ENCODE measurements at regions not wholly inside any gene's neighbourhood (a gene's known extent, or its start where the extent isn't known, plus 50 kb on each side); places are given as distances from the start of the nearest gene placed in this dataset.
"Not testable (repeated sequence)": the region's sequence is repeated elsewhere in the genome, so short reads cannot be mapped to it uniquely, and the experiment has no call there.

DNA sequence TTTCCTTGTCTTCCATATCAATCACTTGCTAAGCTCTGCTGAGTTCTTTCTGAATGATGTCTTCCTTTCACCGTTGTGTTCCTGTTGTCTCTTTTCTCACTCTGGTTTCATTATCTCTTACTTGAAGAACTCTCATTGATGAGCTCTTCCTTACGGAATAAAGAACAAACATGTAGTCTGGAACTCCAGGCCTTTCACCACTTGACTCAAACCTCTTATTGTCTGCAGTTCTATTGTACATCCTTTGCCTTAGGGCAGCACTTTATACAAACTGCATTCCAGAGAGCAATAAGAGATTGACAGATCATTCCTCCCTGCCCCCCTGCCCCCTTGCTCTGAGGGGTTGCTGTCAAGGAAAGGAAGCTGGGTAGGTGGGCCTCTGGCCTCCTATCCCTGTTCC is 517.4 kb downstream of the TMEM135 start:
- H3K4me3 ChIP-seq (ENCODE audit: low read depth, low read length): no peak overlapping the region
- TF ChIP-seq, protein P1, sequence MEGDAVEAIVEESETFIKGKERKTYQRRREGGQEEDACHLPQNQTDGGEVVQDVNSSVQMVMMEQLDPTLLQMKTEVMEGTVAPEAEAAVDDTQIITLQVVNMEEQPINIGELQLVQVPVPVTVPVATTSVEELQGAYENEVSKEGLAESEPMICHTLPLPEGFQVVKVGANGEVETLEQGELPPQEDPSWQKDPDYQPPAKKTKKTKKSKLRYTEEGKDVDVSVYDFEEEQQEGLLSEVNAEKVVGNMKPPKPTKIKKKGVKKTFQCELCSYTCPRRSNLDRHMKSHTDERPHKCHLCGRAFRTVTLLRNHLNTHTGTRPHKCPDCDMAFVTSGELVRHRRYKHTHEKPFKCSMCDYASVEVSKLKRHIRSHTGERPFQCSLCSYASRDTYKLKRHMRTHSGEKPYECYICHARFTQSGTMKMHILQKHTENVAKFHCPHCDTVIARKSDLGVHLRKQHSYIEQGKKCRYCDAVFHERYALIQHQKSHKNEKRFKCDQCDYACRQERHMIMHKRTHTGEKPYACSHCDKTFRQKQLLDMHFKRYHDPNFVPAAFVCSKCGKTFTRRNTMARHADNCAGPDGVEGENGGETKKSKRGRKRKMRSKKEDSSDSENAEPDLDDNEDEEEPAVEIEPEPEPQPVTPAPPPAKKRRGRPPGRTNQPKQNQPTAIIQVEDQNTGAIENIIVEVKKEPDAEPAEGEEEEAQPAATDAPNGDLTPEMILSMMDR (IDR thresholded peaks at IDR 0.05; ENCODE audit: low read depth, low read length, missing control alignments): no peak
- DNase-seq (ENCODE audit: low read depth): no peak

DNA sequence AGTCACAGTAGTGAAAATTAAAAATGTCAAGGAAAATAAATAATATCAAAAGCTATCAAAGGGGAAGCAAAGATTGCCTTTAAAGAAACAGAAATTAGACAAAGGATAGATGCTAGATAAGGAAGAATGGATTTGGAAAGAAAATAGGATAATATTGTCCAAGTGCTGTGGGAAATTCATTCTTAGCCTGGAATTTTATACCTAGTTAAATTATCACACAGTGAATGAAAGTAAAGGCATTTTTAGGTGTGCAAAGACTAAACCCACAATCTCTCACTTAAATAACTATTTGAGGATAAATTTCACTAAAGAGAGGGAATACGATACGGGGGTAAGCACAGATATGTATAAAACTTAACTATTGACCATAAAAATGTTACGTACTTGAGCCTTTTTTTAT is 511.1 kb downstream of the TMEM135 start:
- no peak overlapping the region for H3K4me3 ChIP-seq (ENCODE audit: low read depth, low read length)
- no peak for DNase-seq (ENCODE audit: low read depth)
- TF ChIP-seq, protein P1 (IDR thresholded peaks at IDR 0.05; ENCODE audit: low read depth, low read length, missing control alignments): no peak

DNA sequence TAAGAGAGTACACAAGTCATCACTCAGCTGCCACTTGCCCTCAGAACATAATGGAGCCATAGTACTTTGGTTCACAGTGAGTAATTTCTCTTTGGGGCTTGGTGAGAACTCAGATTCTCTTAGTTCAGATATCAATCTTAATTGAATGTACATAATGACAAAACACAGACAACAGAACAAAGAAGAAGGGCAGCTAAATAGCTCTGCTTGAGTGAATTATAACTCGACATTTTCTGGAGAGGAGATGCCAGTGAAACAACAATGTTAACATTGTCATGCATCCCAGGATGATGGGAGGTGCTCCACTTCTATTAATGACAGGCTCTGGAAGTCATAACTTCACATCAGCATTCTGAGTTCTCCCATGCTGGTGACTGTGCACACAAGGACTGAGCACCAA is 508.1 kb downstream of the TMEM135 start:
- no peak overlapping the region for H3K4me3 ChIP-seq (ENCODE audit: low read depth, low read length)
- no peak for DNase-seq (ENCODE audit: low read depth)
- TF ChIP-seq, protein P1 (IDR thresholded peaks at IDR 0.05; ENCODE audit: low read depth, low read length, missing control alignments): no peak

DNA sequence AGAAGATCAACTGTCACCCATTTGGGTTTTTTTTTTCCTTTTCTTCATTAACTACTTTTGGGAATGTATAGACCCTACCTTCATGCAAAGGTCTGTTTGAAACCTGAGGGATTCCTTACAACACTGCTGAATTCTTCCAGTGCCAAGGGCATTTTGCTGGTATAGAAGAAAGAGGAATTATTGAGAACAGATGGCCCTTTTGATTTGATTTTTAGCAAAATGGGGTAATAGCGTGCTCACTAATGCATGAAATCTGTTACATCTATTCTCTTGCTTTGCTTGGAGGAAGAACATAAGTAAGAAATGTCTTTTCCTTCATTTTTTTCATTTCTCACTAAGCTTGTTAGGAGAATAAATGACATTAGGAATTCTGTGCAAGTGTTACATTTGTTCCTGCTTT is 501.9 kb downstream of the TMEM135 start:
- TF ChIP-seq, protein P1 (IDR thresholded peaks at IDR 0.05; ENCODE audit: low read depth, low read length, missing control alignments): no peak
- H3K4me3 ChIP-seq (ENCODE audit: low read depth, low read length): no peak overlapping the region
- DNase-seq (ENCODE audit: low read depth): no peak

DNA sequence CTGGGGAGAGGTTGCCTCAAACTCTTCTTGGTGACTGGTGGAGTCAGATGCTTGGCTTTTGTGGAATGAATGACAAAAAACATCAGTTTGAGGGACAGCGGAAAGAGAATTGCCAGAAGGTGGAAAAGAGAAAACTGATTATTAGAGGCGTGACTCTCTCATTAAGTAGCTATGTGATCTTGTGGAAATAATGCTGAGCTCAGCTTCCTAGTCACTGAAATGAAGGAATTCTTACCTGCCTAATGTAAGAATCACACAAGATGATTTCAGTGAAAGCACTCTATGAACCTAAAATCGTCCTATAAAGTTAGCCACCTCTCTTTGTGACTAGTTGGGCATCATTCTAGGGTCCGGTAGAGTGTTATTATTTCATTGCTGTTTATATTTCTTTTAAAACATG is 498.8 kb downstream of the TMEM135 start:
- no peak overlapping the region for H3K4me3 ChIP-seq (ENCODE audit: low read depth, low read length)
- TF ChIP-seq, protein P1 (IDR thresholded peaks at IDR 0.05; ENCODE audit: low read depth, low read length, missing control alignments): no peak
- no peak for DNase-seq (ENCODE audit: low read depth)

DNA sequence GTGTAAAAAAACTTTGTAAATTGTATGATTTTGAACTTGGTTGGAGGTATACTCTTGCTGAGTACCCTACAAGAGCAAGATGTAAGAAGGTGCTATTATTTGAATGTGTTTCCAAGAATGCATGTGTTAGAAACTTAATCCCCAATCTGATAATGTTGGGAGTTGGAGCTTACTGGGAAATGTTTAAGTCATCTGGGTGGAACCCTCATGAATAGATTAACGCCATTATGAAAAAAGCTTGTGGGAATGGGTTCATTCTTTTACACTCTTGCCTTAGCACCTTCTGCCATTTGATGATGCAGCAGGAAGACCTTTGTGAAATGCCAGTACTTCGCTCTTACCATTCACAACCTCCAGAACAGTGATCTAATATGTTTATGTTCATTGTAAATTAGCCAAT is 498.3 kb downstream of the TMEM135 start:
- no peak overlapping the region for H3K4me3 ChIP-seq (ENCODE audit: low read depth, low read length)
- TF ChIP-seq, protein P1 (IDR thresholded peaks at IDR 0.05; ENCODE audit: low read depth, low read length, missing control alignments): no peak
- no peak for DNase-seq (ENCODE audit: low read depth)

DNA sequence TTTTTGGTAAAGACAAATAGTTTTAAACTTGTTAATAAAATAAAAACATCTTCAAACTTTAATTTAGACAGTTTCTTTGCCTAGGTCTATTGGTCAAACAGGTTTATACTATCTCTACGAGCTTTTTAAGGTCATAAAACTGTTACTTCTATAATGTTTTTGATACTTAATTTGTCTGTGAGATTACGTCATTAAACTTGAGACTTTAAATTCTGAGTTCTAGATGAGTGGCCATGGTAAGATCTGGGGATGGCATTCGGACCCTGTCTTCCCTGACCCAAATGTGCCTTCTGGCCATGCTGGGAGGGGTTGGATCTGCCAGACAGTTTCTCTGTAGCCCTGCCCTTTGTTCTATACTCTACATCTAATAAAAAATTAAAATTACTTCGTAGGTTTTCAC is 497.8 kb downstream of the TMEM135 start:
- no peak for DNase-seq (ENCODE audit: low read depth)
- H3K4me3 ChIP-seq (ENCODE audit: low read depth, low read length): no peak overlapping the region
- TF ChIP-seq, protein P1 (IDR thresholded peaks at IDR 0.05; ENCODE audit: low read depth, low read length, missing control alignments): no peak

DNA sequence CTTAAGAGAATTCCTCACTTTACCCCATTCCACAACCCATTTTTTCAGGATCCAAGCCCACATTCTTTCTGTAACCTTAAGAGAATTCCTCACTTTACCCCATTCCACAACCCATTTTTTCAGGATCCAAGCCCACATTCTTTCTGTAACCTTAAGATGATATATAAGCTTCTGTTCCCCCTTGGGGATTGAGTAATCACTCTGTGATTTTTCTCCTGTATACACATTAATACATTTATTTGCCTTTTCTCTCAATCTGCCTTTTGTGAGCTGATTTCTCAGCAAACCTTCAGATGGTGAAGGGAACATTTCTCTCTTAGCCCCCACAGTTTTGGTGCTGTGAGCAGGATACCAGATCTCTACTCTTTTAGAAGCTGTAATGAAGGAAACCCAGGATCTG is 494.1 kb downstream of the TMEM135 start:
- DNase-seq (ENCODE audit: low read depth); H3K4me3 ChIP-seq (ENCODE audit: low read depth, low read length): not testable (repeated sequence)
